Calu3 (cell line): ENCODE measurements at regions not wholly inside any gene's neighbourhood (a gene's known extent, or its start where the extent isn't known, plus 50 kb on each side); places are given as distances from the start of the nearest gene placed in this dataset.

ENCODE experiments used
- BruUV-seq: library from RNA; stranded (reverse); fragments of 400-500 nt; replicated peaks from 2 replicates; lab custom pipeline; 2021; lab: Mats Ljungman, UMichigan
- CTCF ChIA-PET: fragments of 300-600 bp; sonication (Branson Sonifier 250); formaldehyde crosslinking; loops from one replicate; lab custom pipeline; 2022; ENCODE audit warnings: antibody characterized with exemption; lab: Charles Lee
- DNase-seq: peaks from one replicate; pipeline ENCODE4 v3.0.0; 2022
- H3K27ac Mint-ChIP-seq: one replicate; pipeline ENCODE4 v1.8.0; 2022; ENCODE audit warnings: mixed read lengths; ENCODE audit not compliant: unreplicated experiment
- H3K27me3 Mint-ChIP-seq: one replicate; pipeline ENCODE4 v1.8.0; 2022; ENCODE audit warnings: mixed read lengths; ENCODE audit not compliant: unreplicated experiment
- H3K36me3 Mint-ChIP-seq: one replicate; pipeline ENCODE4 v1.8.0; 2022; ENCODE audit warnings: mild to moderate bottlenecking, moderate library complexity, mixed read lengths; ENCODE audit not compliant: insufficient read depth, unreplicated experiment
- H3K4me1 Mint-ChIP-seq: one replicate; pipeline ENCODE4 v1.8.0; 2022; ENCODE audit warnings: mild to moderate bottlenecking, low read depth, mixed read lengths; ENCODE audit not compliant: unreplicated experiment
- H3K4me3 Mint-ChIP-seq: one replicate; pipeline ENCODE4 v1.8.0; 2022; ENCODE audit warnings: mild to moderate bottlenecking, low read depth, moderate library complexity, mixed read lengths; ENCODE audit not compliant: unreplicated experiment
- H3K9me3 Mint-ChIP-seq: one replicate; pipeline ENCODE4 v1.8.0; 2022; ENCODE audit warnings: low read depth, mixed read lengths; ENCODE audit not compliant: unreplicated experiment
- intact Hi-C: fragments of 100-400 bp; cut with micrococcal nuclease; formaldehyde crosslinking; loops from one replicate; pipeline ENCODE4 v1.10.0; 2022; ENCODE audit not compliant: unreplicated experiment
- TF ChIP-seq, protein P1 (sequence below): fragments of 200-600 bp; IDR thresholded peaks from one replicate; pipeline ENCODE4 v1.8.0; 2022; ENCODE audit warnings: antibody characterized with exemption; ENCODE audit not compliant: unreplicated experiment

DNA sequence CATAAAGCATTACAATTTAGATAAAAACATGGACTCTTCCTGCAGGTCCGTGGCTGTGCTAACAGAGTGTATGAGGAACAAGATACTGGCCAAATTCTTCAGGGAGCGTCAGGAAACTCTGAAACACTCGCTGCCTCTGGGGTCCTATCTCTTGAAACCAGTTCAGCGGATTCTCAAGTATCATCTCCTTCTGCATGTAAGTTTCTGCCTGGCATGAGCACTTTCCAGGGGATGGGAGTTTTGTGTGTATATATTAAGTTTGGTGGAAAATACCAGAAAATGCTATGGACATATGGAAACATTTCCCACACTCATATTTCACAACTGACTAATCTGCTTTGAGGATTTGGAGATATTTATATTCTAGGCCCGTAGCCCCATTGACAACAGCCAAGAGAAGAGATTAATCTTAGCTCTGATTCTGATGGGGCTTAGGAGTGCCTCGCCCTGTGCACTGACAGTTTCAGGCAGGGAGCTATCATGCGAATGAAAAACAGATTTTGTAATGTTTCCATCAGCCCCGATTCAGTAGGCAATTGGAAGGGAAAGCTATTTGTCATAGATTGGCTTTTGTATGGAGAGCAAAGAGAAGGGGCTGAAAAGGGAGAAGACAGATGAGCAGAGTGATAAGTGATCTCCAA lies 64.7 kb upstream of the MTHFD1L start:
- intact Hi-C loops = no loop called here
- TF ChIP-seq, protein P1, sequence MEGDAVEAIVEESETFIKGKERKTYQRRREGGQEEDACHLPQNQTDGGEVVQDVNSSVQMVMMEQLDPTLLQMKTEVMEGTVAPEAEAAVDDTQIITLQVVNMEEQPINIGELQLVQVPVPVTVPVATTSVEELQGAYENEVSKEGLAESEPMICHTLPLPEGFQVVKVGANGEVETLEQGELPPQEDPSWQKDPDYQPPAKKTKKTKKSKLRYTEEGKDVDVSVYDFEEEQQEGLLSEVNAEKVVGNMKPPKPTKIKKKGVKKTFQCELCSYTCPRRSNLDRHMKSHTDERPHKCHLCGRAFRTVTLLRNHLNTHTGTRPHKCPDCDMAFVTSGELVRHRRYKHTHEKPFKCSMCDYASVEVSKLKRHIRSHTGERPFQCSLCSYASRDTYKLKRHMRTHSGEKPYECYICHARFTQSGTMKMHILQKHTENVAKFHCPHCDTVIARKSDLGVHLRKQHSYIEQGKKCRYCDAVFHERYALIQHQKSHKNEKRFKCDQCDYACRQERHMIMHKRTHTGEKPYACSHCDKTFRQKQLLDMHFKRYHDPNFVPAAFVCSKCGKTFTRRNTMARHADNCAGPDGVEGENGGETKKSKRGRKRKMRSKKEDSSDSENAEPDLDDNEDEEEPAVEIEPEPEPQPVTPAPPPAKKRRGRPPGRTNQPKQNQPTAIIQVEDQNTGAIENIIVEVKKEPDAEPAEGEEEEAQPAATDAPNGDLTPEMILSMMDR = no peak
- BruUV-seq = no TSS peak
- CTCF ChIA-PET = no interaction called here
- no peak overlapping the region for H3K27ac Mint-ChIP-seq
- H3K9me3 Mint-ChIP-seq = no peaks in the 10 kb centered on the region
- H3K27me3 Mint-ChIP-seq = no peaks in the 10 kb centered on the region
- no peak overlapping the region for H3K4me3 Mint-ChIP-seq
- H3K36me3 Mint-ChIP-seq = no peaks in the 10 kb centered on the region
- no peak for DNase-seq
- H3K4me1 Mint-ChIP-seq = no peaks in the 10 kb centered on the region

DNA sequence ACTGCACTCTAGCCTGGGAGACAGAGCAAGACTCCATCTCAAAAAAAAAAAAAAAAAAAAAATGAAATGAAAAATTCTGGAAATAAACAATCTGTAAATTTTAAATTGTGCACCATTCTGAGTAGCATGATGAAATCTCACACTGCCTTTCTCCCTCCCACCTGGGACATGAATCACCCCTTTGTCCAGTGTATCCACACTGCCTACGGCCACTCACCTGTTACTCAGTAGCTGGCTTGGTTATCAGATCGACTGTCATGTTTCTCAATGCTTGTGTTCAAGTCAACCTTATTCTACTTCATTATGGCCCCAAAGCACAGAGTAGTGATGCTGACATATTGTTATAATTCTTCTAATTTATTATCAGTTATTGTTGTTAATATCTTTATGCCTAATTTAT lies 58.7 kb upstream of the MTHFD1L start:
- no peak overlapping the region for H3K27ac Mint-ChIP-seq
- no peak overlapping the region for H3K4me3 Mint-ChIP-seq
- peak; percentile 8 for DNase-seq
- no peaks in the 10 kb centered on the region for H3K27me3 Mint-ChIP-seq
- intact Hi-C loops = no loop called here
- H3K4me1 Mint-ChIP-seq = peaks cover 3% of the 10 kb centered on the region
- TF ChIP-seq, protein P1 = no peak
- peaks cover 16% of the 10 kb centered on the region for H3K36me3 Mint-ChIP-seq
- BruUV-seq = no TSS peak
- CTCF ChIA-PET = interaction anchor here (0.6 to 1.1 kb wide), 4 partner anchors 77 to 718 kb away, joined by 3 read pairs; partner anchors contain the start of gene PLEKHG1
- no peaks in the 10 kb centered on the region for H3K9me3 Mint-ChIP-seq

DNA sequence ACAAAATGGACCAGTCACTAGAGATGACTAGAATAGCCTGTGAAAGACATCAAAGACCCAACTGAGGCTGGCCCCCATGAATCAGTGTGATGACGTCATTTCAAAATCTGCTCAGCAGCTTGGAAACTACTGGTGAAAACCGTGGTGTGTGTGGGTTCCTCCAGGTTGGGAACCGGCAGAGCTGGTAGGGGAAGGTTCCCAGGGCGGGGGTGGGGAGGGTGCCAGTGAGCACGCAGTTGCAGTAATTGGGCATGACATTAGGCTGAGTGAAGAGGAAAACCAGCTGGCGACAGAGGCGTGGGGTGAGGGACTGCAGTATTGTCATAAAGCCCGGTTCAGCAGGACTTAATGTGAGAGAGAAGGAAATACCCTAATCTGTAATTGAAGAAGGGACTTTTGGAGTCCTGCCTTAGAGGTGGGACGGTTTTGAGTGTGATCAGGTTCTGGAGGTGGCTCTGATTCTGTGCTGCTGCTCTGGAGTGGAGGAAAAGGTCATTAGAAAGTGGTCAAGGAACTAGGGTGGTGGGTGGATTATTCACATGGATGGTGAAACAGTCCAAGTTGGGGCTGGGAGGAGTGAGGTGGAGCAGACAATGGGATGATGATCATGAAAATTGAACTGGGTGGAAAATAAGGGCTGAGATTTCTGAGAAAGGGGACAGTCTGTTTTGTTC lies 52.0 kb upstream of the MTHFD1L start:
- CTCF ChIA-PET = interaction anchor here (0.9 to 2.7 kb wide), 3 partner anchors 213 to 395 kb away, joined by 3 to 34 read pairs (median 4); no protein-coding TSS in a partner anchor
- TF ChIP-seq, protein P1 = no peak
- H3K4me1 Mint-ChIP-seq = peaks cover 28% of the 10 kb centered on the region
- peak overlapping the region; percentile 66 for H3K27ac Mint-ChIP-seq
- intact Hi-C loops = loop anchor here (5.0 to 10.0 kb wide), 4 partner anchors 91 to 321 kb away; no protein-coding TSS in a partner anchor
- H3K4me3 Mint-ChIP-seq = peak overlapping the region; percentile 45
- peaks cover 24% of the 10 kb centered on the region for H3K36me3 Mint-ChIP-seq
- peak; percentile 9 for DNase-seq
- no TSS peak for BruUV-seq
- H3K9me3 Mint-ChIP-seq = no peaks in the 10 kb centered on the region
- H3K27me3 Mint-ChIP-seq = no peaks in the 10 kb centered on the region

DNA sequence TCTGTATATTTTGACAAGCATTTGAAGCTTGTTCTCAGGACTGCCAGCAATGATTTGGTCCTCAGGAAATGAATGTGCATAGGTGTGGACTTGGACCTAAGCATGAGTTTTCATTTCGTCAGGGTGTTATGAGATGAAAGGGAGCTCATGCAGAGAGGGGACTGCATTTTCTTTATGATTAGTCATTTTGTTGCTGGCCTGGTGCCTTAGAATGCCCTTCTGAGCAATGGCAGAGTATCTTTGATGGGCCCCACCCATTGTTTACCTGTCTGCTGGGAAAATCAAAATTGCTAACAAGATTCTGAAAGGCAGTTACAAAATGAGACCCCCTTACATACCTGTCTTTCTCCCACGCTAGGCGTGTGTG lies 51.5 kb upstream of the MTHFD1L start:
- Mint-ChIP-seq H3K9me3 (no peaks in the 10 kb centered on the region), H3K4me3 (peak overlapping the region; percentile 45), H3K4me1 (peaks cover 28% of the 10 kb centered on the region), H3K27me3 (no peaks in the 10 kb centered on the region), H3K36me3 (peaks cover 24% of the 10 kb centered on the region), H3K27ac (peak overlapping the region; percentile 66)
- TF ChIP-seq, protein P1 = no peak
- no TSS peak for BruUV-seq
- CTCF ChIA-PET = interaction anchor here (0.6 to 2.7 kb wide), 4 partner anchors 67 to 396 kb away, joined by 3 to 34 read pairs (median 4); no protein-coding TSS in a partner anchor
- peak; percentile 11 for DNase-seq
- intact Hi-C loops = loop anchor here (5.0 to 10.0 kb wide), 4 partner anchors 92 to 322 kb away; no protein-coding TSS in a partner anchor
